ENCODE measurements at regions not wholly inside any gene's neighbourhood (a gene's known extent, or its start where the extent isn't known, plus 50 kb on each side); places are given as distances from the start of the nearest gene placed in this dataset.

GRCh38 chr17:63116967-63117830, 151.2 kb downstream of the TANC2 start:
- no peak for TF ChIP-seq JUND (IDR thresholded peaks at IDR 0.05; ENCODE audit: low read depth)
- DNase-seq (ENCODE audit: low read depth in 1 of 2, low spot score in 1 of 2), result peak in 1 of 2 experiments; percentile 14
- in situ Hi-C loops (cut with HindIII; ENCODE audit: low pct_unique_long_range_greater_than_20kb, low sequenced_read_pairs), result no loop called here

GRCh38 chr17:63120406-63120805, 154.4 kb downstream of the TANC2 start:
- in situ Hi-C loops (cut with HindIII; ENCODE audit: low pct_unique_long_range_greater_than_20kb, low sequenced_read_pairs), result no loop called here
- TF ChIP-seq JUND (IDR thresholded peaks at IDR 0.05; ENCODE audit: low read depth), result no peak
- DNase-seq (ENCODE audit: low read depth in 1 of 2, low spot score in 1 of 2), result no peak

DNA sequence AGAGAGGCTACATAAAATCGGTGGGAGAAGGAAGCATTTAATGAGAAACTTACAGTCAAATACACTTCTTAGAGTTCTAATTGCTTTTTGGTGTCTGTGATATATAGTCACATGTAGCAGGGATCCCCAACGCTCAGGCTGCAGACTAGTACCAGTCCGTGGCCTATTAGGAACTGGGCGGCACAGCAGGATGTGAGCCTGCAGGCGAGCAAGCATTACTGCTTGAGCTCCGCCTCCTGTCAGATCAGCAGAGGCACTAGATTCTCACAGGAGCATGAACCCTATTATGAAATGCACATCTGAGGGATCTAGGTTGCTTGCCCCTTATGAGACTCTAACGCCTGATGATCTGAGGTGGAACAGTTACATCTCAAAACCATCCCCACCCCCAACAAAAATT, 158.5 kb downstream of the TANC2 start:
- peak in 1 of 2 experiments; percentile 25 for DNase-seq (ENCODE audit: low read depth in 1 of 2, low spot score in 1 of 2)
- TF ChIP-seq JUND (IDR thresholded peaks at IDR 0.05; ENCODE audit: low read depth), result no peak
- in situ Hi-C loops (cut with HindIII; ENCODE audit: low pct_unique_long_range_greater_than_20kb, low sequenced_read_pairs), result no loop called here

GRCh38 chr17:63124958-63125357, 158.9 kb downstream of the TANC2 start:
- no peak for TF ChIP-seq JUND (IDR thresholded peaks at IDR 0.05; ENCODE audit: low read depth)
- DNase-seq (ENCODE audit: low read depth in 1 of 2, low spot score in 1 of 2), result no peak
- in situ Hi-C loops (cut with HindIII; ENCODE audit: low pct_unique_long_range_greater_than_20kb, low sequenced_read_pairs), result no loop called here

DNA sequence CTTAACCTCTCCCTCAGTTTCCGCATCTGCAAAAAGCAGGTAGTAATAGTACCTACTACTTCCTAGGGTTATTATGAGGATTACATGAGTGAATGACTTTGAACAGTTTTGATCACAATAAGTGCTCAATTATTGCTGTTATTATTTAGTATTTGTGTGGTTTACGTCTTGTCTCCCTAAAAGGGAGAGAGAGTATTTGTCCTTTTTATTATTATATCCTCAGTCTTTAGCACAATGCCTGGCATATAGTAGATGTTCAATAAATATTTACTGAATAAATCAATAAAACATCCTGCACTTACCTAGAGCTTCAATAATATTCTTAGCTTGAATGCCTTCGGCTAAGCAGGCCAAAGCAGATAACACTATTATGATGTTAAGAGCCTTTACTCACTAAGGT, 160.0 kb downstream of the TANC2 start:
- no peak for DNase-seq (ENCODE audit: low read depth in 1 of 2, low spot score in 1 of 2)
- in situ Hi-C loops (cut with HindIII; ENCODE audit: low pct_unique_long_range_greater_than_20kb, low sequenced_read_pairs), result no loop called here
- no peak for TF ChIP-seq JUND (IDR thresholded peaks at IDR 0.05; ENCODE audit: low read depth)

DNA sequence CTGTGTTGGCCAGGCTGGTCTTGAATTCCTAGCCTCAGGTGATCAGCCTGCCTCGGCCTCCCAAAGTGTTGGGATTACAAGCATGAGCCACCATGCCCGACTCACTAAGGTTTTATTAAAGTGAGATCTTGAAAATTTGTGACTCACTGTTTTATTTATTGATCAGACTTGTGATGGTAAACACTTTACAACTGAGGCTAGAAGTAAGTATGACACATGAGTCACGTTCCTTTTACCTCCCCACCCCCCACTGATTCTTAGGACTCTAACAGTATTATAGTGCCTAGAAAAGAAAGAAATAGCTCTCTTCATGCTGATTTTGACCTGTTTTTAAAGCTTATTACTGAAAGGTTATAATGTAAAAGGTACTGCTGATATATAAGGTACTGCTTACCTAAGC, 160.6 kb downstream of the TANC2 start:
- TF ChIP-seq JUND (IDR thresholded peaks at IDR 0.05; ENCODE audit: low read depth), result peak; percentile 14; the same call in 1 of the 2 replicates
- DNase-seq (ENCODE audit: low read depth in 1 of 2, low spot score in 1 of 2), result peak in 1 of 2 experiments; percentile 4
- in situ Hi-C loops (cut with HindIII; ENCODE audit: low pct_unique_long_range_greater_than_20kb, low sequenced_read_pairs), result no loop called here

GRCh38 chr17:63132459-63132911, 166.4 kb downstream of the TANC2 start:
- no peak for TF ChIP-seq JUND (IDR thresholded peaks at IDR 0.05; ENCODE audit: low read depth)
- in situ Hi-C loops (cut with HindIII; ENCODE audit: low pct_unique_long_range_greater_than_20kb, low sequenced_read_pairs), result no loop called here
- no peak for DNase-seq (ENCODE audit: low read depth in 1 of 2, low spot score in 1 of 2)

DNA sequence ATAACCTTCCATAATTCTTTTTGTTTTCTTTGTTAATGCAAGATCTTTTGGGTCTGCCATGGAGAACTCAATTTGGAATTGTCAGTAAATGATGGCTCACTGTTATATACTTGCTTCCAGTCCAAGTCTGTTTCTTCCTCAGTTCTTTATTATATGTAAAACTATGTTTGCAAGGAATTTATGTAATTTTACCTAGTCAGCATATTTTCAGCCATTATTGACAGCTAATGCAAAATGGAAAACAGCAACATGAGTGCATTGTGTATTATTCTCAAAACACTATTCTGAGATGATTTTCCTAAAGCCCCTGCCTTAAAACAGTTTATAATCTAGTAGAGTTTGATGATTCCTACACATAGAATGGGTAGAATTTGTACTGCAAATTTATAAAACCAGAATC, 167.5 kb downstream of the TANC2 start:
- TF ChIP-seq JUND (IDR thresholded peaks at IDR 0.05; ENCODE audit: low read depth), result no peak
- in situ Hi-C loops (cut with HindIII; ENCODE audit: low pct_unique_long_range_greater_than_20kb, low sequenced_read_pairs), result no loop called here
- DNase-seq (ENCODE audit: low read depth in 1 of 2, low spot score in 1 of 2), result no peak

DNA sequence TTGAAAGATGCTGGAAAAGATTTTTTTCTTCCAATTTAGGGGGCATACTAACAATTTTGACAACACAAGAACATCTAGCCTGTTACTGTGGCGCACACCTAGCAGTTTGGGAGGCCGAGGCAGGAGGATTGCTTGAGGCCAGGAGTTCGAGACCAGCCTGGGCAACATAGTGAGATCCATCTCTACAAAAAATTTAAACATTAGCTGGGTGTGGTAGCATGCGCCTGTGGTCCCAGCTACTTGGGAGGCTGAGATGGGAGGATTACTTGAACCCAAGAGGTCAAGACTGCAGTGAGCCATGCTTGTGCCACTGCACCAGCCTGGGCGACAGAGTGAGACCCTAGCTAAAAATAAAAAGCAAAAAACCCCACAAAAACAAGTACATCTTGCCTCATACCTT, 168.8 kb downstream of the TANC2 start:
- TF ChIP-seq JUND (IDR thresholded peaks at IDR 0.05; ENCODE audit: low read depth), result no peak
- in situ Hi-C loops (cut with HindIII; ENCODE audit: low pct_unique_long_range_greater_than_20kb, low sequenced_read_pairs), result no loop called here
- no peak for DNase-seq (ENCODE audit: low read depth in 1 of 2, low spot score in 1 of 2)

DNA sequence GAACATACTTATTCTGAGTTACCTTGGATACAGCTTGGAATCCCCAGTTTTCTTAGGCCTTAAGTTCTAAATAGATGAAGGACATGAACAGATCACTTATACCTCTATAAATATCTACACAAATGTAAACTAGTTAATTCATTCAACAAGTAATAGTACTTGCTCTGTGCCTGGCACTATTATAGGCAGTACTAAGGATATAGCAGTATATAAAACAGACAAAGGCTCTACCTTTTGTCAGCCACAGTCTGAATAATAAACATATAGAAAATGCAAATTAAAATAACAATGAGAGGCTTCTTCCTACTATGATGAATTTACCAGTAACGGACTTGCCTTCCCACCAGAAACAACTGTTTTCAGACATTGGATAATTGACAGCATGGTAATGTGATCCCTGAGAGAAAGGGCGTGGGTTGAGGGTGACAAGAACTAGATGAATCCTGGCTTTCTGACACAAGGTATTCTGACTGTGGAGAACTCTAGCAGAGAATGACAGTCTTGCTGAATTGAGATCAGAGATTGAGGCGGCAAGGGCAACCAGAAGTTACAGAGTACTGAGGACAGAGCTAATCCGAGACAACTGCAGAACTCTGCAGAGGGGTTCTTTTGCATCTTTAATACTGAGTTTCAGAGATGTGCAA, 170.5 kb downstream of the TANC2 start:
- DNase-seq (ENCODE audit: low read depth in 1 of 2, low spot score in 1 of 2), result no peak
- in situ Hi-C loops (cut with HindIII; ENCODE audit: low pct_unique_long_range_greater_than_20kb, low sequenced_read_pairs), result no loop called here
- no peak for TF ChIP-seq JUND (IDR thresholded peaks at IDR 0.05; ENCODE audit: low read depth)

DNA sequence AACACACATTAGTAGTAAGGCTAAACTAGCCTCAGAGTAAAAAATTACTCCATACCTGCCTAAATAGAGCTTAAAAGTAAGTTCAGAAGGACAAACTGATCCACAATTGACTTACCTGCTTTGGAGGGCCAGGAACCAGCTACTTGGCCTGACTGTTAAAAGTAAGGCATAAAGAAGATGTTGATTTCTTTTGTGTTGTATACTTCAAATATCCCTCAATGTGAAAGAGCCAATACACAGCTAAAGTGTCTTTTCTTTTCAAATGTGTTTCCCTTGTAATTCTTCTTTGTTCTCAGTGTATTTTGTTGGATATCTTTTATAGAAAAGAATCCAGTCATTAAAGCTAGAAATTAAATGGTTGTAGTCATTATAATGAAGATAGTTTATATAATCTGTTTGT, 171.1 kb downstream of the TANC2 start:
- no peak for DNase-seq (ENCODE audit: low read depth in 1 of 2, low spot score in 1 of 2)
- in situ Hi-C loops (cut with HindIII; ENCODE audit: low pct_unique_long_range_greater_than_20kb, low sequenced_read_pairs), result no loop called here
- no peak for TF ChIP-seq JUND (IDR thresholded peaks at IDR 0.05; ENCODE audit: low read depth)

- in situ Hi-C loops (cut with HindIII; ENCODE audit: low pct_unique_long_range_greater_than_20kb, low sequenced_read_pairs), result no loop called here
- no peak for TF ChIP-seq JUND (IDR thresholded peaks at IDR 0.05; ENCODE audit: low read depth)
- no peak for DNase-seq (ENCODE audit: low read depth in 1 of 2, low spot score in 1 of 2)
These were observed 172.7 kb downstream of the TANC2 start for GRCh38 chr17:63138713-63139112.

- TF ChIP-seq JUND (IDR thresholded peaks at IDR 0.05; ENCODE audit: low read depth), result no peak
- no peak for DNase-seq (ENCODE audit: low read depth in 1 of 2, low spot score in 1 of 2)
- in situ Hi-C loops (cut with HindIII; ENCODE audit: low pct_unique_long_range_greater_than_20kb, low sequenced_read_pairs), result no loop called here
These were observed 173.3 kb downstream of the TANC2 start for GRCh38 chr17:63139356-63139755.

Measured in T47D (cell line).